GM23338 (cell line): ENCODE measurements at regions not wholly inside any gene's neighbourhood (a gene's known extent, or its start where the extent isn't known, plus 50 kb on each side); places are given as distances from the start of the nearest gene placed in this dataset.

Source experiments
- ATAC-seq: fragments of 200-7000 bp; cut with Tn5 transposase; 3 replicates; pipeline ENCODE4 v1.9.1; 2020
- DNase-seq: peaks from one replicate; pipeline ENCODE4 v3.0.0-alpha.2; 2015; ENCODE audit warnings: low spot score
- H2AFZ ChIP-seq: fragments of 200-600 bp; sonication (generic); 2 replicates; pipeline ENCODE4 v1.8.0; 2016; ENCODE audit warnings: antibody characterized with exemption, mild to moderate bottlenecking, moderate library complexity
- H3F3A ChIP-seq: fragments of 200-600 bp; sonication (generic); replicated peaks from 2 replicates; pipeline ENCODE4 v1.8.0; 2017; ENCODE audit warnings: antibody characterized with exemption, mixed run types, low read depth
- H3K27ac ChIP-seq: fragments of 200-600 bp; sonication (generic); 2 replicates; pipeline ENCODE4 v1.6.1; 2016; ENCODE audit warnings: low read depth
- H3K27me3 ChIP-seq: fragments of 200-600 bp; sonication (generic); 2 replicates; pipeline ENCODE4 v1.8.0; 2016; ENCODE audit warnings: mild to moderate bottlenecking, mixed run types, moderate library complexity; ENCODE audit not compliant: insufficient read depth
- H3K36me3 ChIP-seq: fragments of 200-600 bp; sonication (generic); 2 replicates; pipeline ENCODE4 v1.8.0; 2016; ENCODE audit warnings: mild to moderate bottlenecking; ENCODE audit not compliant: insufficient read depth
- H3K4me1 ChIP-seq: fragments of 200-600 bp; sonication (generic); 2 replicates; pipeline ENCODE4 v1.8.0; 2016; ENCODE audit warnings: mild to moderate bottlenecking, moderate library complexity; ENCODE audit not compliant: insufficient read depth
- H3K4me2 ChIP-seq: fragments of 200-600 bp; sonication (generic); 2 replicates; pipeline ENCODE4 v1.7.1; 2017; ENCODE audit warnings: mixed run types
- H3K4me3 ChIP-seq: fragments of 200-600 bp; sonication (generic); 2 replicates; pipeline ENCODE4 v1.6.1; 2016; ENCODE audit warnings: mixed run types
- H3K79me2 ChIP-seq: fragments of 200-600 bp; sonication (generic); replicated peaks from 2 replicates; pipeline ENCODE4 v1.8.0; 2017; ENCODE audit warnings: mild to moderate bottlenecking; ENCODE audit not compliant: insufficient read depth
- H3K9me2 ChIP-seq: fragments of 200-600 bp; sonication (generic); 2 replicates; pipeline ENCODE4 v1.8.0; 2017; ENCODE audit not compliant: insufficient read depth
- H4K20me1 ChIP-seq: fragments of 200-600 bp; sonication (generic); replicated peaks from 2 replicates; pipeline ENCODE4 v1.8.0; 2017; ENCODE audit warnings: mild to moderate bottlenecking; ENCODE audit not compliant: insufficient read depth
- H3K27ac Mint-ChIP-seq: 2 replicates; pipeline ENCODE4 v1.8.0; 2020; ENCODE audit warnings: inconsistent platforms, mild to moderate bottlenecking, moderate library complexity, mixed read lengths
- H3K27me3 Mint-ChIP-seq: 3 replicates; pipeline ENCODE4 v1.8.0; 2022; ENCODE audit warnings: low read depth, mild to moderate bottlenecking, moderate library complexity, mixed read lengths, inconsistent platforms; ENCODE audit not compliant: insufficient read depth, poor library complexity
- H3K36me3 Mint-ChIP-seq: 3 replicates; pipeline ENCODE4 v1.8.0; 2021; ENCODE audit warnings: low read depth, mild to moderate bottlenecking, inconsistent platforms, moderate library complexity, mixed read lengths
- H3K4me1 Mint-ChIP-seq: 3 replicates; pipeline ENCODE4 v1.8.0; 2020; ENCODE audit warnings: mild to moderate bottlenecking, inconsistent platforms, mixed read lengths
- H3K4me3 Mint-ChIP-seq: 3 replicates; pipeline ENCODE4 v1.8.0; 2021; ENCODE audit warnings: moderate library complexity, mild to moderate bottlenecking, inconsistent platforms, mixed read lengths
- H3K9me3 Mint-ChIP-seq: 3 replicates; pipeline ENCODE4 v1.8.0; 2020; ENCODE audit warnings: moderate library complexity, mild to moderate bottlenecking, inconsistent platforms, mixed read lengths
- CREB1 ChIP-seq: fragments of 250-450 bp; sonication (Bioruptor Pico); IDR thresholded peaks from 2 replicates; pipeline ENCODE4 v1.5.0; 2020; ENCODE audit warnings: low read depth, mild to moderate bottlenecking, moderate library complexity
- CTCF ChIP-seq, 2 experiments: fragments of 200-600 bp in 1 of 2; sonication (generic) in 1 of 2; conservative IDR thresholded peaks; 2 replicates each; pipeline versions ENCODE4 v1.5.1 to v1.6.1; 2016 to 2017; ENCODE audit warnings: antibody characterized with exemption in 2 of 2, low read depth in 2 of 2, mild to moderate bottlenecking in 2 of 2, moderate library complexity in 1 of 2
- ETS1 ChIP-seq: IDR thresholded peaks from 2 replicates; pipeline ENCODE4 v1.6.1; 2016; ENCODE audit warnings: antibody characterized with exemption
- EZH2 ChIP-seq: fragments of 200-600 bp; sonication (generic); IDR thresholded peaks from one replicate; pipeline ENCODE4 v1.8.0; 2017; ENCODE audit warnings: antibody characterized with exemption, mild to moderate bottlenecking, low read depth; ENCODE audit not compliant: unreplicated experiment
- EZH2phosphoT487 ChIP-seq: fragments of 200-600 bp; sonication (generic); IDR thresholded peaks from one replicate; pipeline ENCODE4 v1.8.1; 2018; ENCODE audit warnings: antibody characterized with exemption; ENCODE audit not compliant: unreplicated experiment
- JUNB ChIP-seq: IDR thresholded peaks from one replicate; pipeline ENCODE4 v1.6.1; 2016; ENCODE audit warnings: antibody characterized with exemption; ENCODE audit not compliant: unreplicated experiment
- NANOG ChIP-seq: IDR thresholded peaks from 2 replicates; pipeline ENCODE4 v1.6.1; 2016; ENCODE audit warnings: antibody characterized with exemption, borderline replicate concordance
- POLR2AphosphoS5 ChIP-seq: IDR thresholded peaks from 2 replicates; pipeline ENCODE4 v1.6.1; 2016; ENCODE audit warnings: antibody characterized with exemption, low read depth
- REST ChIP-seq: IDR thresholded peaks from one replicate; pipeline ENCODE4 v1.6.1; 2018; ENCODE audit warnings: antibody characterized with exemption; ENCODE audit not compliant: unreplicated experiment
- STAT1 ChIP-seq: IDR thresholded peaks from one replicate; pipeline ENCODE4 v1.6.1; 2016; ENCODE audit warnings: antibody characterized with exemption; ENCODE audit not compliant: unreplicated experiment
- ZNF114 ChIP-seq: fragments of 250-450 bp; sonication (Bioruptor Pico); IDR thresholded peaks from 2 replicates; pipeline ENCODE4 v1.5.0; 2020; ENCODE audit warnings: mild to moderate bottlenecking, moderate library complexity
- ZNF331 ChIP-seq: fragments of 250-450 bp; sonication (Bioruptor Pico); IDR thresholded peaks from 2 replicates; pipeline ENCODE4 v1.5.0; 2020; ENCODE audit warnings: low read depth, mild to moderate bottlenecking, moderate library complexity
- ZNF462 ChIP-seq: fragments of 250-450 bp; sonication (Bioruptor Pico); IDR thresholded peaks from 2 replicates; pipeline ENCODE4 v1.5.0; 2020; ENCODE audit warnings: mild to moderate bottlenecking, moderate library complexity

- DNase-seq (no peak), ATAC-seq (peak; percentile 66)
- H3K4me3 ChIP-seq = no peak overlapping the region
- TF ChIP-seq ZNF114 (CRISPR knock-in tag) (no peak), JUNB (no peak), NANOG (no peak), EZH2phosphoT487 (no peak), STAT1 (no peak), REST (no peak), EZH2 (no peak), POLR2AphosphoS5 (no peak), CREB1 (CRISPR knock-in tag) (no peak), ZNF331 (no peak), ETS1 (no peak), ZNF462 (no peak), CTCF (conservative IDR thresholded peaks at IDR 0.05; ENCODE audit: low read depth in 2 of 2) (no peak)
- H3K79me2 ChIP-seq = peaks cover 14% of the 10 kb centered on the region; the same call in 1 of the 2 replicates
- Mint-ChIP-seq H3K9me3 (no peaks in the 10 kb centered on the region), H3K4me1 (peaks cover 45% of the 10 kb centered on the region), H3K4me3 (no peak overlapping the region), H3K27ac (no peak overlapping the region), H3K36me3 (peaks cover 4% of the 10 kb centered on the region; the same call in 1 of the 3 replicates), H3K27me3 (peaks cover 5% of the 10 kb centered on the region)
- H3K9me2 ChIP-seq = no peaks in the 10 kb centered on the region
- no peak overlapping the region for H3K27ac ChIP-seq
- H4K20me1 ChIP-seq = no peaks in the 10 kb centered on the region
- H3F3A ChIP-seq = no peaks in the 10 kb centered on the region
- no peak overlapping the region for H2AFZ ChIP-seq
- H3K27me3 ChIP-seq = no peaks in the 10 kb centered on the region
- peaks cover 37% of the 10 kb centered on the region for H3K4me1 ChIP-seq
- peak overlapping the region; percentile 16; the same call in 1 of the 2 replicates for H3K4me2 ChIP-seq
- no peaks in the 10 kb centered on the region for H3K36me3 ChIP-seq
These were observed 206.9 kb upstream of the KLF14 start for GRCh38 chr7:130940907-130941306.
